WTC11 (cell line): ENCODE measurements at regions not wholly inside any gene's neighbourhood (a gene's known extent, or its start where the extent isn't known, plus 50 kb on each side); places are given as distances from the start of the nearest gene placed in this dataset.

ENCODE experiments used
- CTCF ChIP-seq: fragments of 200-600 bp; IDR thresholded peaks from 2 replicates; pipeline ENCODE4 v1.8.0; 2022; ENCODE audit warnings: antibody characterized with exemption
- KAT7 ChIP-seq: sonication (generic); formaldehyde crosslinking; IDR thresholded peaks from 2 replicates; pipeline ENCODE4 v1.8.1; 2023; ENCODE audit warnings: missing genetic modification reagents, mild to moderate bottlenecking, borderline replicate concordance
- NFATC4 ChIP-seq: fragments of 250-450 bp; sonication (Bioruptor Pico); IDR thresholded peaks from 2 replicates; pipeline ENCODE4 v1.9.0; 2021; ENCODE audit warnings: mild to moderate bottlenecking
- NR1H2 ChIP-seq: sonication (generic); formaldehyde crosslinking; IDR thresholded peaks from 2 replicates; pipeline ENCODE4 v1.9.0; 2021; ENCODE audit warnings: mild to moderate bottlenecking, moderate library complexity, missing genetic modification reagents
- SP1 ChIP-seq: sonication (generic); formaldehyde crosslinking; conservative IDR thresholded peaks from 2 replicates; pipeline ENCODE4 v1.8.1; 2022; ENCODE audit warnings: missing genetic modification reagents
- TEAD4 ChIP-seq: sonication (generic); formaldehyde crosslinking; IDR thresholded peaks from 2 replicates; pipeline ENCODE4 v1.8.0; 2022; ENCODE audit warnings: mild to moderate bottlenecking, missing genetic modification reagents
- TP53 ChIP-seq: sonication (generic); formaldehyde crosslinking; IDR thresholded peaks from 2 replicates; pipeline ENCODE4 v1.8.1; 2023; ENCODE audit warnings: mild to moderate bottlenecking, missing genetic modification reagents
- USF2 ChIP-seq: sonication (generic); formaldehyde crosslinking; IDR thresholded peaks from 2 replicates; pipeline ENCODE4 v1.8.1; 2023; ENCODE audit warnings: mild to moderate bottlenecking, missing genetic modification reagents, moderate library complexity
- TF ChIP-seq, protein P1 (sequence below): sonication (generic); formaldehyde crosslinking; IDR thresholded peaks from 2 replicates; pipeline ENCODE4 v1.8.0; 2023; ENCODE audit warnings: mild to moderate bottlenecking, missing genetic modification reagents

- no peak for TF ChIP-seq CTCF
- no peak for TF ChIP-seq KAT7 (CRISPR knock-in tag)
- no peak for TF ChIP-seq NFATC4
- TF ChIP-seq USF2: no peak
- no peak for TF ChIP-seq TP53 (CRISPR knock-in tag)
- TF ChIP-seq TEAD4 (CRISPR knock-in tag): no peak
- TF ChIP-seq, protein P1, sequence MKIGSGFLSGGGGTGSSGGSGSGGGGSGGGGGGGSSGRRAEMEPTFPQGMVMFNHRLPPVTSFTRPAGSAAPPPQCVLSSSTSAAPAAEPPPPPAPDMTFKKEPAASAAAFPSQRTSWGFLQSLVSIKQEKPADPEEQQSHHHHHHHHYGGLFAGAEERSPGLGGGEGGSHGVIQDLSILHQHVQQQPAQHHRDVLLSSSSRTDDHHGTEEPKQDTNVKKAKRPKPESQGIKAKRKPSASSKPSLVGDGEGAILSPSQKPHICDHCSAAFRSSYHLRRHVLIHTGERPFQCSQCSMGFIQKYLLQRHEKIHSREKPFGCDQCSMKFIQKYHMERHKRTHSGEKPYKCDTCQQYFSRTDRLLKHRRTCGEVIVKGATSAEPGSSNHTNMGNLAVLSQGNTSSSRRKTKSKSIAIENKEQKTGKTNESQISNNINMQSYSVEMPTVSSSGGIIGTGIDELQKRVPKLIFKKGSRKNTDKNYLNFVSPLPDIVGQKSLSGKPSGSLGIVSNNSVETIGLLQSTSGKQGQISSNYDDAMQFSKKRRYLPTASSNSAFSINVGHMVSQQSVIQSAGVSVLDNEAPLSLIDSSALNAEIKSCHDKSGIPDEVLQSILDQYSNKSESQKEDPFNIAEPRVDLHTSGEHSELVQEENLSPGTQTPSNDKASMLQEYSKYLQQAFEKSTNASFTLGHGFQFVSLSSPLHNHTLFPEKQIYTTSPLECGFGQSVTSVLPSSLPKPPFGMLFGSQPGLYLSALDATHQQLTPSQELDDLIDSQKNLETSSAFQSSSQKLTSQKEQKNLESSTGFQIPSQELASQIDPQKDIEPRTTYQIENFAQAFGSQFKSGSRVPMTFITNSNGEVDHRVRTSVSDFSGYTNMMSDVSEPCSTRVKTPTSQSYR (CRISPR knock-in tag): no peak
- TF ChIP-seq NR1H2 (CRISPR knock-in tag): no peak
- no peak for TF ChIP-seq SP1
Measured at GRCh38 chr2:14996351-14997014, 364.0 kb downstream of the LRATD1 start.
